Neural progenitor cell (in vitro differentiated cells): ENCODE measurements at regions not wholly inside any gene's neighbourhood (a gene's known extent, or its start where the extent isn't known, plus 50 kb on each side); places are given as distances from the start of the nearest gene placed in this dataset.

ENCODE experiments used
- CTCF ChIP-seq: fragments of 200-600 bp; sonication (generic); IDR thresholded peaks from 2 replicates; pipeline ENCODE4 v1.5.1; 2017; ENCODE audit warnings: antibody characterized with exemption, mild to moderate bottlenecking
- EZH2 ChIP-seq: fragments of 200-600 bp; sonication (generic); IDR thresholded peaks from 2 replicates; pipeline ENCODE4 v1.6.1; 2017; ENCODE audit warnings: antibody characterized with exemption, mild to moderate bottlenecking, moderate library complexity
- EZH2phosphoT487 ChIP-seq: fragments of 200-600 bp; sonication (generic); IDR thresholded peaks from 2 replicates; pipeline ENCODE4 v1.6.1; 2017; ENCODE audit warnings: antibody characterized with exemption

GRCh38 chr2:198700319-198700718 lies 757.4 kb downstream of the SATB2 start:
- TF ChIP-seq CTCF (no peak), EZH2 (no peak), EZH2phosphoT487 (no peak)
